Stomach (tissue), 4 donors: ENCODE measurements at regions not wholly inside any gene's neighbourhood (a gene's known extent, or its start where the extent isn't known, plus 50 kb on each side); places are given as distances from the start of the nearest gene placed in this dataset.

Experiments used
- CTCF ChIP-seq, 7 experiments: fragments of 450-650 bp in 4 of 7; fragments of 200-600 bp in 3 of 7; sonication (generic) in 3 of 7; IDR thresholded peaks; one replicate each; pipeline ENCODE4 v1.5.1; 2016 to 2019; ENCODE audit warnings: antibody characterized with exemption in 7 of 7, control low read depth in 2 of 7, mild to moderate bottlenecking in 1 of 7
- POLR2AphosphoS5 ChIP-seq, 3 donors: sonication (generic); formaldehyde crosslinking; IDR thresholded peaks; one replicate each; pipeline ENCODE4 v1.6.1; 2016; ENCODE audit warnings: antibody characterized with exemption in 3 of 3

GRCh38 chr1:213776969-213777368 lies 210.8 kb upstream of the PROX1 start:
- TF ChIP-seq CTCF (IDR thresholded peaks at IDR 0.05) (no peak), POLR2AphosphoS5 (IDR thresholded peaks at IDR 0.05) (no peak)
